ENCODE measurements at regions not wholly inside any gene's neighbourhood (a gene's known extent, or its start where the extent isn't known, plus 50 kb on each side); places are given as distances from the start of the nearest gene placed in this dataset.

GRCh38 chr13:74571811-74572210, 437.6 kb upstream of the KLF12 start:
- DNase-seq (ENCODE audit: low read depth, low spot score): no peak
- WGBS (ENCODE audit: insufficient coverage, insufficient read length): no CpG with 5 or more reads among the region's 4 CpGs

GRCh38 chr13:74570834-74571233, 436.6 kb upstream of the KLF12 start:
- Histone ChIP-seq H3K36me3 (ENCODE audit: control insufficient read depth, insufficient read depth, low read length) (no peaks in the 10 kb centered on the region), H3K4me1 (ENCODE audit: control insufficient read depth, insufficient read depth, low read length) (no peaks in the 10 kb centered on the region), H3K9me3 (ENCODE audit: control insufficient read depth, insufficient read depth, low read length) (no peaks in the 10 kb centered on the region), H3K4me3 (ENCODE audit: low read length) (no peak overlapping the region), H3K27ac (ENCODE audit: low read length) (no peak overlapping the region), H3K27me3 (ENCODE audit: control insufficient read depth, insufficient read depth, low read length) (peaks cover 1% of the 10 kb centered on the region; the same call in 1 of the 2 replicates)
- no CpG with 5 or more reads among the region's 2 CpGs for WGBS (ENCODE audit: insufficient coverage, insufficient read length)
- DNase-seq (ENCODE audit: low read depth, low spot score): no peak

More at GRCh38 chr13:74571811-74572210, 437.6 kb upstream of the KLF12 start:
- peaks cover 1% of the 10 kb centered on the region; the same call in 1 of the 2 replicates for H3K27me3 ChIP-seq (ENCODE audit: control insufficient read depth, insufficient read depth, low read length)
- no peak overlapping the region for H3K27ac ChIP-seq (ENCODE audit: low read length)
- no peak overlapping the region for H3K4me3 ChIP-seq (ENCODE audit: low read length)
- no peaks in the 10 kb centered on the region for H3K4me1 ChIP-seq (ENCODE audit: control insufficient read depth, insufficient read depth, low read length)
- H3K9me3 ChIP-seq (ENCODE audit: control insufficient read depth, insufficient read depth, low read length): no peaks in the 10 kb centered on the region
- H3K36me3 ChIP-seq (ENCODE audit: control insufficient read depth, insufficient read depth, low read length): no peaks in the 10 kb centered on the region

GRCh38 chr13:74570046-74570445, 435.8 kb upstream of the KLF12 start:
- Histone ChIP-seq H3K4me3 (ENCODE audit: low read length) (no peak overlapping the region), H3K27ac (ENCODE audit: low read length) (no peak overlapping the region), H3K9me3 (ENCODE audit: control insufficient read depth, insufficient read depth, low read length) (no peaks in the 10 kb centered on the region), H3K4me1 (ENCODE audit: control insufficient read depth, insufficient read depth, low read length) (no peaks in the 10 kb centered on the region), H3K36me3 (ENCODE audit: control insufficient read depth, insufficient read depth, low read length) (no peaks in the 10 kb centered on the region), H3K27me3 (ENCODE audit: control insufficient read depth, insufficient read depth, low read length) (0 out of 2 replicates have a peak, but pooled peaks cover 1% of the 10 kb centered on the region)
- DNase-seq (ENCODE audit: low read depth, low spot score): no peak
- no CpG with 5 or more reads among the region's 1 CpG for WGBS (ENCODE audit: insufficient coverage, insufficient read length)

- no peak overlapping the region for H3K27ac ChIP-seq (ENCODE audit: low read length)
- WGBS (ENCODE audit: insufficient coverage, insufficient read length): no CpG with 5 or more reads among the region's 1 CpG
Observed at GRCh38 chr13:74569251-74569650, 435.0 kb upstream of the KLF12 start.

GRCh38 chr13:74567485-74567884, 433.3 kb upstream of the KLF12 start:
- WGBS (ENCODE audit: insufficient coverage, insufficient read length): no CpG with 5 or more reads among the region's 3 CpGs
- Histone ChIP-seq H3K27me3 (ENCODE audit: control insufficient read depth, insufficient read depth, low read length) (no peaks in the 10 kb centered on the region), H3K36me3 (ENCODE audit: control insufficient read depth, insufficient read depth, low read length) (no peaks in the 10 kb centered on the region), H3K9me3 (ENCODE audit: control insufficient read depth, insufficient read depth, low read length) (no peaks in the 10 kb centered on the region), H3K27ac (ENCODE audit: low read length) (no peak overlapping the region), H3K4me1 (ENCODE audit: control insufficient read depth, insufficient read depth, low read length) (no peaks in the 10 kb centered on the region), H3K4me3 (ENCODE audit: low read length) (no peak overlapping the region)
- DNase-seq (ENCODE audit: low read depth, low spot score): no peak

More at GRCh38 chr13:74569251-74569650, 435.0 kb upstream of the KLF12 start:
- no peaks in the 10 kb centered on the region for H3K36me3 ChIP-seq (ENCODE audit: control insufficient read depth, insufficient read depth, low read length)
- no peaks in the 10 kb centered on the region for H3K4me1 ChIP-seq (ENCODE audit: control insufficient read depth, insufficient read depth, low read length)
- no peaks in the 10 kb centered on the region for H3K27me3 ChIP-seq (ENCODE audit: control insufficient read depth, insufficient read depth, low read length)
- no peaks in the 10 kb centered on the region for H3K9me3 ChIP-seq (ENCODE audit: control insufficient read depth, insufficient read depth, low read length)
- H3K4me3 ChIP-seq (ENCODE audit: low read length): no peak overlapping the region
- no peak for DNase-seq (ENCODE audit: low read depth, low spot score)

- Histone ChIP-seq H3K27me3 (ENCODE audit: control insufficient read depth, insufficient read depth, low read length) (no peaks in the 10 kb centered on the region), H3K27ac (ENCODE audit: low read length) (no peak overlapping the region)
- no CpG with 5 or more reads among the region's 1 CpG for WGBS (ENCODE audit: insufficient coverage, insufficient read length)
Observed at GRCh38 chr13:74562381-74562780, 428.2 kb upstream of the KLF12 start.

GRCh38 chr13:74561155-74561554, 427.0 kb upstream of the KLF12 start:
- Histone ChIP-seq H3K4me3 (ENCODE audit: low read length) (no peak overlapping the region), H3K36me3 (ENCODE audit: control insufficient read depth, insufficient read depth, low read length) (no peaks in the 10 kb centered on the region), H3K9me3 (ENCODE audit: control insufficient read depth, insufficient read depth, low read length) (no peaks in the 10 kb centered on the region), H3K27ac (ENCODE audit: low read length) (no peak overlapping the region), H3K27me3 (ENCODE audit: control insufficient read depth, insufficient read depth, low read length) (no peaks in the 10 kb centered on the region), H3K4me1 (ENCODE audit: control insufficient read depth, insufficient read depth, low read length) (no peaks in the 10 kb centered on the region)
- DNase-seq (ENCODE audit: low read depth, low spot score): no peak

More at GRCh38 chr13:74562381-74562780, 428.2 kb upstream of the KLF12 start:
- Histone ChIP-seq H3K4me3 (ENCODE audit: low read length) (no peak overlapping the region), H3K4me1 (ENCODE audit: control insufficient read depth, insufficient read depth, low read length) (no peaks in the 10 kb centered on the region), H3K9me3 (ENCODE audit: control insufficient read depth, insufficient read depth, low read length) (no peaks in the 10 kb centered on the region), H3K36me3 (ENCODE audit: control insufficient read depth, insufficient read depth, low read length) (no peaks in the 10 kb centered on the region)
- DNase-seq (ENCODE audit: low read depth, low spot score): no peak

- Histone ChIP-seq H3K27me3 (ENCODE audit: control insufficient read depth, insufficient read depth, low read length) (no peaks in the 10 kb centered on the region), H3K4me3 (ENCODE audit: low read length) (no peak overlapping the region), H3K27ac (ENCODE audit: low read length) (no peak overlapping the region), H3K36me3 (ENCODE audit: control insufficient read depth, insufficient read depth, low read length) (no peaks in the 10 kb centered on the region), H3K4me1 (ENCODE audit: control insufficient read depth, insufficient read depth, low read length) (no peaks in the 10 kb centered on the region), H3K9me3 (ENCODE audit: control insufficient read depth, insufficient read depth, low read length) (no peaks in the 10 kb centered on the region)
- DNase-seq (ENCODE audit: low read depth, low spot score): no peak
- WGBS (ENCODE audit: insufficient coverage, insufficient read length): no CpG with 5 or more reads among the region's 4 CpGs
Observed at GRCh38 chr13:74560325-74560724, 426.1 kb upstream of the KLF12 start.

- Histone ChIP-seq H3K9me3 (ENCODE audit: control insufficient read depth, insufficient read depth, low read length) (no peaks in the 10 kb centered on the region), H3K36me3 (ENCODE audit: control insufficient read depth, insufficient read depth, low read length) (no peaks in the 10 kb centered on the region), H3K4me1 (ENCODE audit: control insufficient read depth, insufficient read depth, low read length) (no peaks in the 10 kb centered on the region), H3K4me3 (ENCODE audit: low read length) (no peak overlapping the region), H3K27ac (ENCODE audit: low read length) (no peak overlapping the region), H3K27me3 (ENCODE audit: control insufficient read depth, insufficient read depth, low read length) (no peaks in the 10 kb centered on the region)
- DNase-seq (ENCODE audit: low read depth, low spot score): no peak
- no CpG with 5 or more reads among the region's 1 CpG for WGBS (ENCODE audit: insufficient coverage, insufficient read length)
Observed at GRCh38 chr13:74557870-74558269, 423.7 kb upstream of the KLF12 start.

GRCh38 chr13:74555651-74556420, 421.6 kb upstream of the KLF12 start:
- Histone ChIP-seq H3K4me3 (ENCODE audit: low read length) (no peak overlapping the region), H3K36me3 (ENCODE audit: control insufficient read depth, insufficient read depth, low read length) (no peaks in the 10 kb centered on the region), H3K9me3 (ENCODE audit: control insufficient read depth, insufficient read depth, low read length) (no peaks in the 10 kb centered on the region), H3K27ac (ENCODE audit: low read length) (no peak overlapping the region), H3K27me3 (ENCODE audit: control insufficient read depth, insufficient read depth, low read length) (no peaks in the 10 kb centered on the region), H3K4me1 (ENCODE audit: control insufficient read depth, insufficient read depth, low read length) (no peaks in the 10 kb centered on the region)
- no peak for DNase-seq (ENCODE audit: low read depth, low spot score)
- WGBS (ENCODE audit: insufficient coverage, insufficient read length): no CpG with 5 or more reads among the region's 9 CpGs

- WGBS (ENCODE audit: insufficient coverage, insufficient read length): no CpG with 5 or more reads among the region's 3 CpGs
- H3K36me3 ChIP-seq (ENCODE audit: control insufficient read depth, insufficient read depth, low read length): no peaks in the 10 kb centered on the region
- no peaks in the 10 kb centered on the region for H3K9me3 ChIP-seq (ENCODE audit: control insufficient read depth, insufficient read depth, low read length)
- no peak overlapping the region for H3K4me3 ChIP-seq (ENCODE audit: low read length)
- no peak for DNase-seq (ENCODE audit: low read depth, low spot score)
- H3K27me3 ChIP-seq (ENCODE audit: control insufficient read depth, insufficient read depth, low read length): no peaks in the 10 kb centered on the region
- no peak overlapping the region for H3K27ac ChIP-seq (ENCODE audit: low read length)
- no peaks in the 10 kb centered on the region for H3K4me1 ChIP-seq (ENCODE audit: control insufficient read depth, insufficient read depth, low read length)
Observed at GRCh38 chr13:74555276-74555625, 421.0 kb upstream of the KLF12 start.

All from iPS DF 6.9 (cell line).